ENCODE measurements at regions not wholly inside any gene's neighbourhood (a gene's known extent, or its start where the extent isn't known, plus 50 kb on each side); places are given as distances from the start of the nearest gene placed in this dataset.

DNA sequence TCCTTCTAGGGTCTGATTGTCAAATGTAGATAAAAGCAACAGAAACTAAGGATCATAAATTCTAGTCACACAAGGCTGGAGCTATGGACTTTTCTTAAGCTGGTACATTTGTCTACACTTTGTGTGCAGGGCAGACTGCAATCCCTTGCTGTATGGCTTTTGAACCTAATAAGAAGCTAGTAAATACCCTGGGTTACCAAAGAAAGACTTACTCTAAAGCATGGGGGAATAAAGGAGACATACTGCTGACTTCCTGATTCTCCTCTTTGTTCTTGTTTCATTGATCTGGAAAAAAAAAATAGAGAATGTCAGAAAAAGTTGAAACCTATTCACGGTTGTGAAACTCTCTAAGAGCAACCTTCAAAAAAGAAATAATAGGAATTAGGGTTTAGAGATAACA lies 216.6 kb upstream of the TLL1 start:
- no peak for DNase-seq
- in situ Hi-C loops (cut with MboI; ENCODE audit: low pct_unique_long_range_greater_than_20kb, low sequenced_read_pairs): no loop called here

DNA sequence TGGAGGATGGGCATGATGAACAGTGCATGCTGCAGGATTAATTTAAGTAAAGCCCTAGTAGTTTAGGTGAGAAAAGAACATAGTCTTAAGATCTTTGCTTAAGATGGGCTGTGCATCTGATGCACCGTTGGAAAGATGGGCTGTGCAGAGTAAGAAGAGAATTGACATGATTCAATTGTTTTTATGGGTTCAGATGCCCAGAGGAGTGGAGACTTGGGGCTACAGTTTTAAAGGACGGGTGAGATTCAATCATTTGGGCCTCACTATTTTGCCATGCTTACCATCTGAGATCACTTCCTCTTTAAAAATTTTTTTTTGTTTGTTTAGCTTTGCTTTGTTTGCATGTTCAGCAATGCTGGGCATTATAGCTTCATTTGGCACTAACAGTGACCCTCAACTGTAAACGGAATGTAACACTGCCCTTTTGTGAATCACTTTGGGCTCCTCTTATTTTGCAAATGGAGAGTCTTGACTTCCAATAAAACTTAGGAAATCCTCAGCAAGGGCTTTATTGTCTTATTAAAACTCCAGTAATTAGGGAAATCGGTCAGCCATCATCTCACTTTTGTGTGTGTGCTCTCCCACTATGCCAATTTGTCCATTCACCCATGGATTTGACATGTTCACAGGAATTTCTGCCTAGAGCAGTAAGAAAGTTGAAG lies 216.1 kb upstream of the TLL1 start:
- no peak for DNase-seq
- in situ Hi-C loops (cut with MboI; ENCODE audit: low pct_unique_long_range_greater_than_20kb, low sequenced_read_pairs): no loop called here

DNA sequence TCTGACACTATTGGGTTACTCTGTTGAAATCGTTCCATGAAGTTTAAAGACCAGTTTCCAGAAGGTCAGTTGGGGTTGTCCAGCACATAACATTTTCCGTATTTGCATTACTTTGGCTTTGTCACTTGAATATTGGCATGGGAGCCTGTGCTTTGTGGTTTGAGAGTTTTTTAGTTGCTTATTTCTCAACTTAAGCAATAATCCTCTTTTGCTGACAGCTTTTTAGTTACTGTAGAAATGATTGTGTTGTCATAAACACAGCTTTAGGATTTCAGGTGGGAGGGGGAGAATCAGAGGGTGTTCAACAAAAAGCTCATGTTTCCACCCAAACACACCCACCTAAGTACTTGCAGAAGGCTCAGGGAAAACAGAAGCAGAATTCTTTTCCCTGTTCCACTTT lies 210.7 kb upstream of the TLL1 start:
- in situ Hi-C loops (cut with MboI; ENCODE audit: low pct_unique_long_range_greater_than_20kb, low sequenced_read_pairs): no loop called here
- DNase-seq: no peak

DNA sequence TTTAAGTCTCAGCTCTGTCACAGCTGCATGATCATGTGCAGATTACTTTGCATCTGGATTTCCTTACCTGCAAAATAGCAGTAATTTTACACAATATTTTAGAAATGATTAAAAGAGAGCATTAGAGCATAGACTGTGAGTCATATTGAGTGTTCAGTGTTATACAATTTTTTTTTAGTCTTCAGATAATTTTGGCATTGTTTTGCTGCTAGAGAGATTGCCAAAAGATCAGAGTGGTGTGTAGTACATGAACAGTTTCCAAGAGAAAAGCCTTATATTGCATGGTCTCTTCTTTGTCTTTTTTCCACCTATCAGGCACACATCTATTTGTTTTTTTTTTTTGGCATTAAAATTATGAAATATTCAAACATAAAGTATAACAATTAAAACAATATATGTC lies 209.6 kb upstream of the TLL1 start:
- in situ Hi-C loops (cut with MboI; ENCODE audit: low pct_unique_long_range_greater_than_20kb, low sequenced_read_pairs): no loop called here
- DNase-seq: no peak

DNA sequence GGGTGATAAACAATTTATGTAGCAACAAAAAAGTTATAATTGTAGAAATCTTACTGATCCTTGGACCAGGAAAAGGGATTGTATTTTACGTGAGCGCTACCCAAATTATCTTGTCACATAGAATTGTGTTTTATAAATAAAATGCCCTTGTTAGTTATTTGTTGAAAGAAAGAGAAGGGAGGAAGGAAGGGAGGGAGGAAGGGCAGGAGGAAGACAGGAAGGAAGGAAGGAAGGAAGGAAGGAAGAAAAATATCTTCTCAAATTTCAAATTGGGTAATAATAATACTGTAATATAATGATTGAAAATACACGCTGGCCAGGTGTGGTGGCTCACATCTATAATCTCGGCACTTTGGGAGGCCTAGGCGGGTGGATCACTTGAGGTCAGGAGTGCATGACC lies 206.2 kb upstream of the TLL1 start:
- in situ Hi-C loops (cut with MboI; ENCODE audit: low pct_unique_long_range_greater_than_20kb, low sequenced_read_pairs): no loop called here
- no peak for DNase-seq

DNA sequence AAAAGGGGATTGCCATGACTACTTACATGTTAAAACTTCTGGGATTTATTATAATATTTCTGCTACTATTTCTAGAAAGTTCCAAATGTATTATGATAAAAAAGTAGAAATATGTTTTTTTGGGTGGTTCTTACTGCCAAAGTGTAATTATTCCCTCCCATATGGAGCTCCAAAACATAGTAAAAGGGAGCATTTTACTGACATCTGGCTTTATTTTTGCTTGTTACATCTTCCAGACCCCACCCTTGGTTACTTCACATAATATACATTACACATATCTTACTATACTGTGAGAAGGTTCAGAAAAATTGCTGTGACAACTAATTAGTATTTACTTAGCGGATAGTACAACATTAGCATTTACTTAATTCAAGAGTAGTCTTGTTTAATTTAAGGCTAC lies 205.1 kb upstream of the TLL1 start:
- in situ Hi-C loops (cut with MboI; ENCODE audit: low pct_unique_long_range_greater_than_20kb, low sequenced_read_pairs): no loop called here
- DNase-seq: no peak

DNA sequence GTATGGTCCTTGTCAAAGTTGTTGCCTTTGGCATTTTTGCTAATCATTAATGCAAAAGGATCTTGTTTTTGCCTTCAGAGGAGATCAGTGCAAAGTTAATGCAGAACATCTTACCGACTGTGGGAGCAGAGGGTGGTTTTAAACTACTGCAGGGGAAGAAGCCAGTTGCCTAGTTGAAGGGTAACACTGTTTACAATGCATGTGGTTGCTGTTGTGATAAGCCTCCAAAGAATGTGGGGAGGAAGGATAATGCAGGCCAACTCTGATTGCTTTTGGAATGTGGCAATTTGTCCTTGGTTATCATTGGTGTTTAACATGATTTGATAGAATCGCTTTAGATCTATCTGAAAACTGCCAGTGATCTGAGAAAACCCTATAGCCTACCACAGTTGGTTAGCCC lies 204.3 kb upstream of the TLL1 start:
- in situ Hi-C loops (cut with MboI; ENCODE audit: low pct_unique_long_range_greater_than_20kb, low sequenced_read_pairs): no loop called here
- no peak for DNase-seq

DNA sequence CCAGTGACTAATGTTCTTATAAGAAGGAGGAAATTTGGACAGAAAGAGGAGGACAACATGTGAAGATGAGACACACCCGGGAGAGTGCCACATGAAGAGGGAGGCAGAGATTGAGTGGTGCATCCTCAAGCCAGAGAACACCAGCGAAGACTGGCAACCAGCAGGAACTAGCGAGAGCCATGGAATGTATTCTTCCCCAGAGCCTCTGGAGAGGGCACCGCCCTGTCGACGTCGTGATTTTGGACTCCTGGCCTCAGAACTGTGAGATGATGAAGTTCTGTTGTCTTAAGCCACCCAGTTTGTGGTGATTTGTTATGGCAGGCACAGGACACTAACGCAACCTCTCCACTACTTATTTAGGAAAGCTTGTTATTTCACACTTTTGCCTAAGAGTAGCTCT lies 196.0 kb upstream of the TLL1 start:
- in situ Hi-C loops (cut with MboI; ENCODE audit: low pct_unique_long_range_greater_than_20kb, low sequenced_read_pairs): no loop called here

DNA sequence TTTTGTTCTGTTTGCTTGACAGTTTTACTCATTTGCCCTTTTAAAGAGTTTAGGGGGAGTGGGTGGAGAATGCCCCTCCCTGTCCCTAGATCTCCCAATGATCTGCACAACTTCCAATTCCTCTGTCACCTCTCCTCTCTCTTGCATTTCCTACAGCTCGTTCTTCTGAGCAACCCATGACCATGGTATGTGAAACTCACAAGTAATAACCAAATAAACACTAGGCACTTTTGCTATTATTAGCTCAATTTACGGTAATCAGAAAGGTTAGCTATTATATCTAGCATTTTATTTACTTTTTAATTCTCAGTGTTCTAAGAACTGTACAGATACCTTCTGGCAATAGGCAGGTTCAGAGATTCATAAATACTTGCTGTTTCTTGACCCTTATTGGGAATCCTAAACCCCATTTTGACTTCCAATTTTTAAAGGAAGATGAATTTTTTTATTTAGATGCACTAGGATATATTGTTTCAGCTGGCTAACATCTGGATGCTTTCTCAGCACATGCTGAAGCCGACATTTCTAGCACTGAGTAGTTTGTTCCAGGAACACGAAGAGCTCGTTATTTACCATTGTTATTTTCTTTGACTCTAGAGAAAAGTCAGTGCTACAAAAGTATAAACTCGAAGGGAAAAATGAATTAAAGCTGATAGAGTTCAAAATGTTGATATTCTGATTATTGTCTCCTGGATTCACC lies 194.7 kb upstream of the TLL1 start:
- in situ Hi-C loops (cut with MboI; ENCODE audit: low pct_unique_long_range_greater_than_20kb, low sequenced_read_pairs): no loop called here
- no peak for DNase-seq

More for the DNA sequence above, 196.0 kb upstream of the TLL1 start:
- no peak for DNase-seq

DNA sequence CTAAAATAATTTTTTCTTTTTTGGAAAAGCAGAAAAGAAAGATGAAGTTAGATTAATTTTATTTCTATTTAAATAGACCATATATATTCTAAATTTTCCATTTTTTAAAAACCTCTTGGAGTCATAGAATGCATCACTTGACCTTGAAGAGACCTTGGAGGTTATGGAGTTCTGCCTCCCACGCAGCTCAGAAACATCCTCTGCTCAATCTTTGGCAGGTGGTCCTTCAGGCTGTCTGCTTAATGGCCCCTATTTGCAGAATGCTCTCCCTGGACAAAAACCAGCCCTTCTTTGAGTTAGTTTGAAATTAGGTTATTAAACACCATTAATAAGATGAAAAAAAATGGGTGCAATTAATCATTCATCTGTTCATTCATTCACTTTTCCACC lies 194.1 kb upstream of the TLL1 start:
- in situ Hi-C loops (cut with MboI; ENCODE audit: low pct_unique_long_range_greater_than_20kb, low sequenced_read_pairs): no loop called here
- no peak for DNase-seq

DNA sequence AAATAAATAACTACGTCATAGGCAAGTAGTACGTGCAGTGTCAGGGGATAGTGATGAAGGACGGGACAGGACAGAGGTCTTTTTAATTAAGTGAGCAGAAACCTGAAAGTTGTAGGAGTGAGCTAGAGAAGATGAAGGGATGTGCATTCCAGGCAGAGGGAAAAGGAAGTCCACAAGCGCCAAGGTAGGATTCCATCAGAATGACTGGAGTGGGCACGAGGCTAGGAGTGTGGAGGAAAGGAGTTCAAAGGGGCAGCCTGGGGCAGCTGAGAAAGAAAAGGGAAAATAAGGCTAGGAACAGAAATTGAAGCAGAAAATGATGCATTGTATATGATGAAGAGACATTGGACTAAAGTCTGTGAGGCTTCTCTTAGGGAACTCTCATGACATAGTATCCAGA lies 192.2 kb upstream of the TLL1 start:
- no peak for DNase-seq
- in situ Hi-C loops (cut with MboI; ENCODE audit: low pct_unique_long_range_greater_than_20kb, low sequenced_read_pairs): no loop called here

DNA sequence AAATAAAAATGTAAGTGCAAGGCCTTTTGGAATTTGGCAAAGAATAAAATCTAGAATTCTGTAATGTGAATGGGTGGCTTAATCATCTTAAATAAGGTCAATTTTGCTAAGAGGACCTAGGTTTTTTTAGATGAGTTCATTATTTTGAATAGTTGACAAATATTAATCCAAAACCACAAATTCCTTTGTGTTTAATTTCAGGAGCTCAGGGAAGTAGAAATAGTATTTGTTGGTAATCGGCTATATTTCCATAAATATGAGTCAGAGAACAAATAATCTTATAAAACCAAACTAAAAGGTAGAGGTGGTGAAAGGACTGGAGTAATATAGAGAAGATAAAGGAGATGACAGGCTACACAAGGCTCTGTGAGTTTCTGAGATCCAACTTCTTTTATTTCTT lies 190.4 kb upstream of the TLL1 start:
- in situ Hi-C loops (cut with MboI; ENCODE audit: low pct_unique_long_range_greater_than_20kb, low sequenced_read_pairs): no loop called here
- DNase-seq: no peak

DNA sequence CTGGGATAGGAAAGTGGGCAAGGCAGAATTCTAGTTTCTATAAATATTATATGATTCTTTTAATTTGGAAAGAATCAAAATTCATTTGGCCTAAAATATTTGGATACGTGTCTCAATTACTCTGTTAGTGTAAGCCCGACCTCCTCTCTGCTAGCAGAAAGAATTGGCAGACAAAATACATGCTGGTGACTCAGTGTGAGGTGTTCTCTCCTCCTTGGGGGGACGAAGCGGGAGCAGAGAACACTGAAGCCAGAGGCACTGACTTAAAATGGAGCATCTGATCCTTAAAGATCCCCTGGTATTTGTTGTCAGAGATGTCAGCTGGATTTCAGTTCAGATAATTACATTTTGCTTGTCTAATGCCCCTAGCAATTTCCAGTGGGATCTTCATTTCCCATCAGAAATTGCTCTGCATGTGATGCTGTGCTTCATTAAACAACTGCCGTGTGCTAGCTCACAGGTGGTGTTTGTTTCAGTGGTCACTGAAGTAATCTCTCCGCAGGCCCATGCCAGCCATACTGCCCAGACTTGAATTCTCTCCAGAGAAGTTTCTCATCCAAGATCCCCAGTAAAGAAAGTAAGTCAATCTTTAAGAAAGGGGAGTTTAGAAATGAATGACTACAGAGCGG lies 188.7 kb upstream of the TLL1 start:
- in situ Hi-C loops (cut with MboI; ENCODE audit: low pct_unique_long_range_greater_than_20kb, low sequenced_read_pairs): no loop called here
- DNase-seq: no peak

DNA sequence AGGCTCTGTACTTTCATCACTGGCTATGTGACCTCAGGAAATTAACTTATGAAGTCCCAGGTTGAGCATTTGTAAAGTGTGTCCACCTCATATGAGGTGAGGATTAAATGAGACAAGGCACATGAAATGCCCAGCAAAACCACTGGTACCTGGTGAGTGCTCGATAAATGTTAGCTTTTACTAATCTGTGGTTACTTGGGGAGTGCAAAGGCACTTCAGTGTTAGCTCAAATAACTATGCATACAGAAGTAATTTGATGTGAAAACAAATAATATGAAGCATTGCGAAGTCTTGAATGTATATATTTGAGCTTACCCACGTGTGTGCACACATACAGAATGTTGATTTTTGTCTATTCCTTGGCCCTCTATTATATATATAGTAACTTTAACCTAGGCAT lies 186.3 kb upstream of the TLL1 start:
- DNase-seq: no peak
- in situ Hi-C loops (cut with MboI; ENCODE audit: low pct_unique_long_range_greater_than_20kb, low sequenced_read_pairs): no loop called here

DNA sequence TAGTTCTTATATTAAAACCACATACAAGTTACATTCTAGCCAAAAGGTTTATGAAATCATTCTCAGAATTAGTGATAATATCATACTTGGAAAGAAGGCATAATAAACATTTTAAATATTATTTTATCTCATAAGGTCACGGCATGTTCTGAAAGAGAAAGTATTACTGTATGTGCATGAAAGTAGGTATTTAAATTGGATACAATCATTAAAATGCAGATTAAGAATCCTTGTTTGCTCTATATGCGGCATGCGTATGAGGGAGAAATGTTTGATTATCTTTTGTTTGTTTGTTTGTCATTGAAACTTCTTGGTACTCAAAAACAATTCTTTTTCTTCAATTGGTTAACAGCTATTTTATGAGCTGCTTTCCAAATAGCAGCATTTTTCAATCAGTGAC lies 183.9 kb upstream of the TLL1 start:
- in situ Hi-C loops (cut with MboI; ENCODE audit: low pct_unique_long_range_greater_than_20kb, low sequenced_read_pairs): no loop called here
- DNase-seq: no peak

DNA sequence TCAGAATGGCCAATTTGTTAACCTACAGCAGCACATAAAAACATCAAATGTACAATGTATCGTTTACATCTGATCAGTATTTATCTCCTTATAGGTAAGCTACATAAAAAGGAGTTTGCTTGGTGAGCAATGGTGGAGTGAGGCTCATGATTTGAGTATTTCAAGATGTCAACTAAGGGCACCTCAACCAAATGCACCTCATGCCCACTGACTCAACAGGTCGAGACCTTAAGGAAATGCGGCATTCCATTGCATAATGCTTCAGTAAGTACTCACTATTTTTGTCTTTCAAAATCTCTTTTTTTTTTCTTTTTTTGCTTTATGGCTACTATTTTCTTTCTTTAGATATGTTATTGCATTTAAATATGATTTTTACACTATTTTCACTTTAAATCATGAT lies 181.0 kb upstream of the TLL1 start:
- DNase-seq: no peak
- in situ Hi-C loops (cut with MboI; ENCODE audit: low pct_unique_long_range_greater_than_20kb, low sequenced_read_pairs): no loop called here

DNA sequence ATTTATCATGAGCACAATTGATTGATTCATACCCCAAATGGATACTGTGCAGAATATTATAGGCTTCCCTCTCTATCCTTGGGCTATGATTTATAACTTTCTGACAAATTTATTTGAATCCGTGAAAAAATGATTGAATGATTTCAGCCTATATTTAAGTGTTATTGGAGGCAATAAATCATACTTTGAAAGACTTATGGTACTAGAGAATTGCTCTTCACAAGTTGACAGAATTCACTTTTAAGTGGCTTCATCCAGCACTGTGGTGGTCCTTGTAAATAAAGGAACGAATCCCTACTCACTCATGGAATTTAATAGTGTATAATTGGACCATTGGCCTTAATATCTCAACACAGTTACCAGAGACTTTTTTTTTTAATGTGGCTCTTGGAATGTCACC lies 174.8 kb upstream of the TLL1 start:
- in situ Hi-C loops (cut with MboI; ENCODE audit: low pct_unique_long_range_greater_than_20kb, low sequenced_read_pairs): no loop called here
- DNase-seq: no peak

DNA sequence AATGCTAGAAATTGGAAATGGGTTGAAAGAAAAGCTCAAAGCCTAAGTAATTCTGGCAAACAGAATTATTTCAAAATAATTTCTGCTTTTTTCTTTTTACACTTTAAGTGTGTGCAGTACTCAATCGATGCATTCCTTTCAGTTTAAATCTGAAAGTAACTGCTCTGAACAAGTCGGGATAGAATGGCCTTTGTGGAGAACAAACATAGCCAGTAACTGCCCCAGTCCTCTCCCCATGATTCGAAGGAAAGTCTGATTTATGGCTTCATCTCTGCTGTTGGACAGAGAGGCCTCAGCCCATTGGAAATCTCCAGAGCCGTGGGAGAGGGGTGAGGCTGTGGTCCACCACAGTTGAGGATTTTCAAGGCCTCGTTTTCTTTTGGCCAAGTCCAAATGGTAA lies 174.0 kb upstream of the TLL1 start:
- DNase-seq: no peak
- in situ Hi-C loops (cut with MboI; ENCODE audit: low pct_unique_long_range_greater_than_20kb, low sequenced_read_pairs): no loop called here

DNA sequence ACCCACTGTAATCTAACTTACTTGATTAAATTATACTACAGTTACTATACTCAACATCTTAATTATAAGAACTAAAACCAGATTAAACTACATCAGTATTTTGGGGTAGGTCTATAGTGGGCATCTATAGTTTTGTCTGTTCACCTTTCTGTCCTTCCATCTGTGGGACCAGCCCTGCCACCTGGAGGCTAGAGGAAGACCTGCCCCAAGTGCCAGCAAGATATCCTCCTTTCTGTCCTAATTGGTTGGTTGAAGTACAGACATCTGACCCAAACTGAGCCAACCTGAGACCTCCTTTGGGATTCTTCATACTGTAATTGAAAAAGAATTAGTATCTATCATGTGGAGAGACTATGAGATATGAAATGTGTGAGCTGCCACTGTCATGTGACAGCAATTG lies 172.2 kb upstream of the TLL1 start:
- in situ Hi-C loops (cut with MboI; ENCODE audit: low pct_unique_long_range_greater_than_20kb, low sequenced_read_pairs): no loop called here
- DNase-seq: no peak

DNA sequence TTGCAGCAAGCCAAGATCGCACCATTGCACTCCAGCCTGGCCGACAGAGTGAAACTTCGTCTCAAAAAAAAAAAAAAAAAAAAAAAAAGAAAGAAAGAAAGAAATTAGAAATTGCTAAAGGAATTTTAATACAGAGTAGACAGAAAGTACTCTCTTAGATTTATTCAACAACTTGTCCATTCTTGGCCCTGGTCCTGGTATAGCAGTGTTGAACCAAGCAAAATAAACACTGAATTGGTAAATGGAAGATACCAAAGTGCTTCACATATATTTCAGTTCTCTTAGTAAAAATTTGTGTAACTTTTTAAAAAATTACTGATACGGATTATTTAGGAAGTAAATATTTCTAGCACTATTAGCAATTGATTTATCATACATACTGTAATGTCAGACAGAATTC lies 165.9 kb upstream of the TLL1 start:
- DNase-seq: no peak
- in situ Hi-C loops (cut with MboI; ENCODE audit: low pct_unique_long_range_greater_than_20kb, low sequenced_read_pairs): no loop called here

DNA sequence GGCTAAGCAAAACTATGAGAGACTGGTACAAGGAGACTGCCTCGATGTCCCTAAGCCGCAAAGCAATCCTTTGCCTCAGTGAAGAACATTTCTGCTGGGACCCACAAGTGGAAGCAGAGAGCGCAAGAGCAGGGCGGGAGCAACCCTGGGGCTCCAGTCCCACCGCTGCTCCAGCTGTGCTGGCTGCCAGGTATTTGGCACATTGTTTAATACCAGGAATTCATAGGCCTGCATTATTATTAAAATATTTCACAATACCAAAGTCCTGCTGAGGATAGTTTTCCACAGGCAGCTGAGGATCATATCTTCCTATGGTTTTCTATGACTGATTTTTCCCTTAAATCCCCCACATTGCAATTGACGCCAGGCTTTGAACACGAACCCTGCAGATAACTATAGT lies 163.5 kb upstream of the TLL1 start:
- in situ Hi-C loops (cut with MboI; ENCODE audit: low pct_unique_long_range_greater_than_20kb, low sequenced_read_pairs): no loop called here
- no peak for DNase-seq
